H9 (cell line): ENCODE measurements at regions not wholly inside any gene's neighbourhood (a gene's known extent, or its start where the extent isn't known, plus 50 kb on each side); places are given as distances from the start of the nearest gene placed in this dataset.

ENCODE experiments used
- DNase-seq: peaks from one replicate; pipeline ENCODE4 v3.0.0-alpha.2; 2017
- H2AFZ ChIP-seq: one replicate; pipeline ENCODE4 v1.6.1; 2013; ENCODE audit warnings: mild to moderate bottlenecking, low read length, control low read depth, moderate library complexity
- H2AK5ac ChIP-seq: 2 replicates; pipeline ENCODE4 v1.6.1; 2013; ENCODE audit warnings: low read length, control low read depth, mixed read lengths; ENCODE audit not compliant: insufficient read length
- H2BK120ac ChIP-seq: one replicate; pipeline ENCODE4 v1.6.1; 2013; ENCODE audit warnings: low read depth, mild to moderate bottlenecking, low read length, control low read depth, inconsistent platforms; ENCODE audit not compliant: poor library complexity, severe bottlenecking
- H2BK12ac ChIP-seq: 2 replicates; pipeline ENCODE4 v1.6.1; 2013; ENCODE audit warnings: low read length, control low read depth, mixed read lengths, low read depth; ENCODE audit not compliant: insufficient read length
- H2BK15ac ChIP-seq: 2 replicates; pipeline ENCODE4 v1.6.1; 2013; ENCODE audit warnings: low read depth, low read length, control low read depth
- H2BK20ac ChIP-seq: one replicate; pipeline ENCODE4 v1.6.1; 2013; ENCODE audit warnings: low read depth, mild to moderate bottlenecking, low read length, control low read depth, inconsistent platforms; ENCODE audit not compliant: poor library complexity, severe bottlenecking
- H2BK5ac ChIP-seq: 2 replicates; pipeline ENCODE4 v1.6.1; 2013; ENCODE audit warnings: low read length, control low read depth, mixed read lengths; ENCODE audit not compliant: insufficient read length
- H3K14ac ChIP-seq: 2 replicates; pipeline ENCODE4 v1.6.1; 2013; ENCODE audit warnings: low read length, control low read depth; ENCODE audit not compliant: insufficient read depth
- H3K18ac ChIP-seq: 2 replicates; pipeline ENCODE4 v1.6.1; 2013; ENCODE audit warnings: low read depth, mild to moderate bottlenecking, mixed read lengths, low read length, control low read depth; ENCODE audit not compliant: insufficient read length
- H3K23ac ChIP-seq: 2 replicates; pipeline ENCODE4 v1.6.1; 2013; ENCODE audit warnings: low read length, control low read depth, mixed read lengths, low read depth; ENCODE audit not compliant: insufficient read length
- H3K23me2 ChIP-seq: 2 replicates; pipeline ENCODE4 v1.6.1; 2013; ENCODE audit warnings: low read depth, mild to moderate bottlenecking, mixed read lengths, low read length, control low read depth; ENCODE audit not compliant: insufficient read length, poor library complexity, severe bottlenecking
- H3K27ac ChIP-seq: 2 replicates; pipeline ENCODE4 v1.5.1; 2013; ENCODE audit warnings: low read length, control low read depth, mixed read lengths, low read depth; ENCODE audit not compliant: insufficient read length
- H3K27me3 ChIP-seq: 2 replicates; pipeline ENCODE4 v1.6.1; 2013; ENCODE audit warnings: low read length, control low read depth, inconsistent platforms; ENCODE audit not compliant: insufficient read depth
- H3K4ac ChIP-seq: 2 replicates; pipeline ENCODE4 v1.6.1; 2013; ENCODE audit warnings: low read depth, mild to moderate bottlenecking, control low read depth, inconsistent platforms, low read length, moderate library complexity
- H3K4me1 ChIP-seq: 2 replicates; pipeline ENCODE4 v1.6.1; 2013; ENCODE audit warnings: low read length, control low read depth, inconsistent platforms; ENCODE audit not compliant: insufficient read depth
- H3K4me2 ChIP-seq: 2 replicates; pipeline ENCODE4 v1.6.1; 2013; ENCODE audit warnings: low read length, control low read depth, mixed read lengths; ENCODE audit not compliant: insufficient read length, insufficient read depth
- H3K56ac ChIP-seq: 2 replicates; pipeline ENCODE4 v1.6.1; 2013; ENCODE audit warnings: low read depth, mild to moderate bottlenecking, mixed read lengths, low read length, control low read depth; ENCODE audit not compliant: insufficient read length
- H3K79me1 ChIP-seq: 2 replicates; pipeline ENCODE4 v1.6.1; 2013; ENCODE audit warnings: low read depth, mild to moderate bottlenecking, moderate library complexity, low read length, control low read depth, inconsistent platforms; ENCODE audit not compliant: insufficient read depth, poor library complexity, severe bottlenecking
- H3K79me2 ChIP-seq: 2 replicates; pipeline ENCODE4 v1.6.1; 2013; ENCODE audit warnings: low read length, control low read depth, inconsistent platforms; ENCODE audit not compliant: insufficient read depth
- H3K9ac ChIP-seq: 2 replicates; pipeline ENCODE4 v1.6.1; 2013; ENCODE audit warnings: low read length, control low read depth, mixed read lengths; ENCODE audit not compliant: insufficient read length; ENCODE audit errors: extremely low read depth
- H3K9me3 ChIP-seq: one replicate; pipeline ENCODE4 v1.6.1; 2013; ENCODE audit warnings: low read depth, low read length, inconsistent platforms; ENCODE audit not compliant: control insufficient read depth
- H3T11ph ChIP-seq: one replicate; pipeline ENCODE4 v1.6.1; 2013; ENCODE audit warnings: mild to moderate bottlenecking, low read length, control low read depth, inconsistent platforms
- H4K20me1 ChIP-seq: one replicate; pipeline ENCODE4 v1.6.1; 2013; ENCODE audit not compliant: control insufficient read depth, insufficient read length, insufficient read depth
- H4K5ac ChIP-seq: 2 replicates; pipeline ENCODE4 v1.6.1; 2013; ENCODE audit warnings: low read depth, mild to moderate bottlenecking, mixed read lengths, low read length, control low read depth; ENCODE audit not compliant: insufficient read length
- H4K8ac ChIP-seq: replicated peaks from 2 replicates; pipeline ENCODE4 v1.6.1; 2013; ENCODE audit warnings: low read length, control low read depth, mixed read lengths, low read depth; ENCODE audit not compliant: insufficient read length
- H4K91ac ChIP-seq: 2 replicates; pipeline ENCODE4 v1.6.1; 2013; ENCODE audit warnings: low read depth, mild to moderate bottlenecking, moderate library complexity, mixed read lengths, low read length, control low read depth; ENCODE audit not compliant: insufficient read length
- H3K27ac Mint-ChIP-seq, 3 experiments: 2 replicates in 2 of 3; 3 replicates in 1 of 3; pipeline ENCODE4 v1.8.0; 2020 to 2021; ENCODE audit warnings: mixed read lengths in 3 of 3, mild to moderate bottlenecking in 1 of 3, moderate library complexity in 1 of 3
- H3K27me3 Mint-ChIP-seq: 2 replicates; pipeline ENCODE4 v1.8.0; 2021; ENCODE audit warnings: low read depth, mild to moderate bottlenecking, moderate library complexity, mixed read lengths
- H3K36me3 Mint-ChIP-seq, 3 experiments: 2 replicates in 2 of 3; 3 replicates in 1 of 3; pipeline ENCODE4 v1.8.0; 2020 to 2021; ENCODE audit warnings: low read depth in 3 of 3, mixed read lengths in 3 of 3; ENCODE audit not compliant: insufficient read depth in 1 of 3
- H3K4me1 Mint-ChIP-seq, 2 experiments: 2 replicates each; pipeline ENCODE4 v1.8.0; 2020; ENCODE audit warnings: mixed read lengths in 2 of 2
- H3K4me3 Mint-ChIP-seq, 2 experiments: 2 replicates in 1 of 2; 3 replicates in 1 of 2; pipeline ENCODE4 v1.8.0; 2020 to 2021; ENCODE audit warnings: mild to moderate bottlenecking in 2 of 2, mixed read lengths in 2 of 2, moderate library complexity in 1 of 2
- H3K9me3 Mint-ChIP-seq, 2 experiments: 2 replicates in 1 of 2; 3 replicates in 1 of 2; pipeline ENCODE4 v1.8.0; 2020; ENCODE audit warnings: mild to moderate bottlenecking in 2 of 2, mixed read lengths in 2 of 2, moderate library complexity in 1 of 2
- CTCF ChIP-seq: fragments of 200-600 bp; sonication (generic); conservative IDR thresholded peaks from 3 replicates; pipeline ENCODE4 v1.8.0; 2021; ENCODE audit warnings: antibody characterized with exemption, mild to moderate bottlenecking
- WGBS: extraction: QIAGEN DNeasy Blood & Tissue Kit; methylation state at CpG from one replicate; pipeline ENCODE4 v1.1.7; 2013; ENCODE audit warnings: missing lambda C conversion rate, low lambda C conversion rate, mixed read lengths; ENCODE audit not compliant: insufficient read length; ENCODE audit errors: extremely low coverage; 5-methylcytosine and 5-hydroxymethylcytosine counted together

- Histone ChIP-seq H4K5ac (no peak overlapping the region), H3K79me2 (no peaks in the 10 kb centered on the region), H3K4me2 (no peak overlapping the region), H3K14ac (no peak overlapping the region), H3T11ph (no peak overlapping the region), H2BK12ac (no peak overlapping the region), H4K91ac (no peak overlapping the region), H3K27ac (no peak overlapping the region), H4K8ac (no peak overlapping the region), H3K23me2 (no peaks in the 10 kb centered on the region), H3K9ac (no peak overlapping the region), H2BK120ac (no peak overlapping the region), H3K9me3 (no peaks in the 10 kb centered on the region), H3K4ac (no peak overlapping the region), H2AK5ac (no peak overlapping the region), H2AFZ (no peak overlapping the region), H4K20me1 (no peaks in the 10 kb centered on the region), H3K79me1 (no peaks in the 10 kb centered on the region), H3K4me1 (no peaks in the 10 kb centered on the region), H2BK15ac (no peak overlapping the region; the same call in 1 of the 2 replicates), H3K23ac (no peak overlapping the region), H2BK5ac (no peak overlapping the region), H2BK20ac (no peak overlapping the region), H3K56ac (no peak overlapping the region), H3K18ac (no peak overlapping the region), H3K27me3 (no peaks in the 10 kb centered on the region)
- Mint-ChIP-seq H3K9me3 (peaks cover 2 to 4% of the 10 kb centered on the region in 2 experiments; a peak in 3 of 5 replicates), H3K4me1 (no peaks in the 10 kb centered on the region), H3K4me3 (no peak overlapping the region), H3K27me3 (no peaks in the 10 kb centered on the region), H3K27ac (no peak overlapping the region), H3K36me3 (peaks cover 0 to 7% (median 0%) of the 10 kb centered on the region in 3 experiments; a peak in 2 of 7 replicates)
- DNase-seq, result no peak
- no CpG with 5 or more reads among the region's 2 CpGs for WGBS
- TF ChIP-seq CTCF, result no peak
Observed at GRCh38 chr3:64756398-64756986, 68.7 kb upstream of the ADAMTS9 start.
